Mesothelial cell of epicardium (in vitro differentiated cells): ENCODE measurements at regions not wholly inside any gene's neighbourhood (a gene's known extent, or its start where the extent isn't known, plus 50 kb on each side); places are given as distances from the start of the nearest gene placed in this dataset.

Experiments
- DNase-seq, 2 experiments: peaks; one replicate each; pipeline ENCODE4 v3.0.0; 2021; ENCODE audit warnings: low spot score in 2 of 2; ENCODE audit not compliant: unreplicated experiment in 2 of 2
- H3K27ac Mint-ChIP-seq: 2 replicates; pipeline ENCODE4 v1.8.0; 2021; ENCODE audit warnings: mixed read lengths
- H3K27me3 Mint-ChIP-seq: 2 replicates; pipeline ENCODE4 v1.8.0; 2021; ENCODE audit warnings: low read depth, mixed read lengths
- H3K36me3 Mint-ChIP-seq: 2 replicates; pipeline ENCODE4 v1.8.0; 2021; ENCODE audit warnings: mixed read lengths
- H3K4me1 Mint-ChIP-seq: 2 replicates; pipeline ENCODE4 v1.8.0; 2021; ENCODE audit warnings: mixed read lengths
- H3K4me3 Mint-ChIP-seq: 2 replicates; pipeline ENCODE4 v1.8.0; 2021; ENCODE audit warnings: mild to moderate bottlenecking, moderate library complexity, mixed read lengths
- H3K9me3 Mint-ChIP-seq: 2 replicates; pipeline ENCODE4 v1.8.0; 2021; ENCODE audit warnings: mixed read lengths
- TF ChIP-seq, protein P1 (sequence below): fragments of 200-600 bp; sonication (generic); IDR thresholded peaks from one replicate; pipeline ENCODE4 v1.5.0; 2021; ENCODE audit warnings: antibody characterized with exemption; ENCODE audit not compliant: unreplicated experiment

DNA sequence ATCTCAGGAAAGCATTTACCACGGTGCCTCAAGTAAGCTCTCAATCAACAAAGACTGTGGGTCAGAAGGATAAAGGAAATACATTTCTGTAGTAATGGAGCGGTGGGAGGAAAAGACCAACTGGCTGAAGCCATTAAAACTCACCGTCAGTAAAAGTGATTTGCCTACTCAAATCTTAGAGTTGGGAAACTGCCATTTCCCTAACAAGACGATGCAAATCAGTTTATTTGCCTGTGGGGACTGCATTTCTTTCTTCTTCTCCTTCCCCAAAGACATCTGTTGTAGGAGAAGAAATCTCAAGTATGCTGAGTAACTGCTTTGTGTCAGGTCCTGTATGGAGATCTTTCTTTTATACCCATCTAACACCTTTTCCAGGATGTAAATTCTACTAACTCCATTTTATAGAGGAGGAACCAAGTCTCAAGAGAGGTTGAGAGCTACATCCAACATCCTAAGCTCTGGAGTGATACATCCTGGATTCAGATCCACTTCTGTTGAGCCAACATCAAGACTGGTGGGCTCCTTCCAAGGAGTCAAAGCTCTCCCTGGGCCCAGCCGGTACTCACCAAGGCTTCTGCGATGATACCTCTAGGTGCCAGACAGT is 219.3 kb upstream of the FGGY start:
- Mint-ChIP-seq H3K36me3 (no peaks in the 10 kb centered on the region), H3K27me3 (no peaks in the 10 kb centered on the region), H3K4me3 (no peak overlapping the region), H3K4me1 (peaks cover 42% of the 10 kb centered on the region), H3K9me3 (no peaks in the 10 kb centered on the region), H3K27ac (peak overlapping the region; percentile 17)
- TF ChIP-seq, protein P1, sequence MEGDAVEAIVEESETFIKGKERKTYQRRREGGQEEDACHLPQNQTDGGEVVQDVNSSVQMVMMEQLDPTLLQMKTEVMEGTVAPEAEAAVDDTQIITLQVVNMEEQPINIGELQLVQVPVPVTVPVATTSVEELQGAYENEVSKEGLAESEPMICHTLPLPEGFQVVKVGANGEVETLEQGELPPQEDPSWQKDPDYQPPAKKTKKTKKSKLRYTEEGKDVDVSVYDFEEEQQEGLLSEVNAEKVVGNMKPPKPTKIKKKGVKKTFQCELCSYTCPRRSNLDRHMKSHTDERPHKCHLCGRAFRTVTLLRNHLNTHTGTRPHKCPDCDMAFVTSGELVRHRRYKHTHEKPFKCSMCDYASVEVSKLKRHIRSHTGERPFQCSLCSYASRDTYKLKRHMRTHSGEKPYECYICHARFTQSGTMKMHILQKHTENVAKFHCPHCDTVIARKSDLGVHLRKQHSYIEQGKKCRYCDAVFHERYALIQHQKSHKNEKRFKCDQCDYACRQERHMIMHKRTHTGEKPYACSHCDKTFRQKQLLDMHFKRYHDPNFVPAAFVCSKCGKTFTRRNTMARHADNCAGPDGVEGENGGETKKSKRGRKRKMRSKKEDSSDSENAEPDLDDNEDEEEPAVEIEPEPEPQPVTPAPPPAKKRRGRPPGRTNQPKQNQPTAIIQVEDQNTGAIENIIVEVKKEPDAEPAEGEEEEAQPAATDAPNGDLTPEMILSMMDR: no peak
- DNase-seq: no peak

DNA sequence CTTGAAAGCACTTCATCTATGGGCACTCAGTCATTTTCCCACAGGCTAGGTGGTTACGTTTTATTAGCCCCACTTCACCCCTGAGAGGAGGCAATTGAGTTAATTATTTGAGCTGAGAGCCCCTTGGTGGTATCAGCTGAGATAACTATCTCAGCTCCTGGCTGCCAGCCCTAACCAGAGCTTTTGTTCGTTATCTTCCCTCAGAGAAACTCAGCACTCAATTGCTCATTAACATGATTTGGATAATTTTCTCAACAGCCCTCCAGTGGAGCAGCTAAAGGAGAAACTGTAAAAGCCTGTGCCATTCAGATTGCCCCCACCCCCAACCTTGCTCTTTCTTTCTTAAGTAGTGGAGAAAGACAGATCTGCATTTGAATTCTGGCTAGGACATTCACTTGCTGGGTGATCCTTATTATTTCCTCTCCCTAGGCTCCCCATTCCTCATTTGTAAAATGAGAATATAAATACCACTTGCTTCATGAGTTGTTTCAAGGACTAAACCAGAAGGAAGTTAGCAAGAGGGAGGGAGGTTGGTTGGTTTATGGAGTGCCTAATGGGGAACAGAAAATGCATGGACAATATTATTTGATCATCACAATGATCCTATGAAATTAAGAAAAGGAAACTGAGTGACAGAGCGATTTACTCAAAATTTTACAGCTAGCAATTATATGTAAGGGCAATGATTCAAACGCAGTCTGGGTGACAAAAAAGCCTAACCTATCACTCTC is 218.7 kb upstream of the FGGY start:
- peaks cover 42% of the 10 kb centered on the region for H3K4me1 Mint-ChIP-seq
- no peaks in the 10 kb centered on the region for H3K36me3 Mint-ChIP-seq
- no peaks in the 10 kb centered on the region for H3K9me3 Mint-ChIP-seq
- no peak overlapping the region for H3K27ac Mint-ChIP-seq
- no peaks in the 10 kb centered on the region for H3K27me3 Mint-ChIP-seq
- H3K4me3 Mint-ChIP-seq: no peak overlapping the region
- no peak for DNase-seq
- TF ChIP-seq, protein P1: no peak

DNA sequence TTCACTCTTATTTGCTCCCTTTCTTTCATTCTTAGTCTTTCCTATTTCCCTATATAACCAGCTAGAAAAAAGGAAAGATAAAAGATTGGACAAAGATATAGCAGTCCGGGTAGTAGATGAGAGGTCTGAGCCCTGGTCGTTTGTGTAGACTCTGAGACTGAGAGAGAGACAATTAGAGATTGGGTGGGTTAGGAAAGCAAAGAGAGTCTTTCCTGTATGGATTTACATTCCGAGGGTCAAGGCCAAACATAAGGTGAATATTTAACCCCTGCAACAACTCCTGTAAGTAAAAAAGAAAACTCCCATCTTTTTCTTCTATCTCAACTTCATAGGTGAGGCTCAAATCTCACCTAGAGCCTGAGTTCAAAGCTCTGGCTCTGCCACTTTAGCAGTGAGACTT is 218.0 kb upstream of the FGGY start:
- H3K27ac Mint-ChIP-seq: no peak overlapping the region
- peaks cover 45% of the 10 kb centered on the region for H3K4me1 Mint-ChIP-seq
- H3K27me3 Mint-ChIP-seq: no peaks in the 10 kb centered on the region
- H3K36me3 Mint-ChIP-seq: no peaks in the 10 kb centered on the region
- H3K4me3 Mint-ChIP-seq: no peak overlapping the region
- TF ChIP-seq, protein P1: no peak
- no peaks in the 10 kb centered on the region for H3K9me3 Mint-ChIP-seq
- no peak for DNase-seq

DNA sequence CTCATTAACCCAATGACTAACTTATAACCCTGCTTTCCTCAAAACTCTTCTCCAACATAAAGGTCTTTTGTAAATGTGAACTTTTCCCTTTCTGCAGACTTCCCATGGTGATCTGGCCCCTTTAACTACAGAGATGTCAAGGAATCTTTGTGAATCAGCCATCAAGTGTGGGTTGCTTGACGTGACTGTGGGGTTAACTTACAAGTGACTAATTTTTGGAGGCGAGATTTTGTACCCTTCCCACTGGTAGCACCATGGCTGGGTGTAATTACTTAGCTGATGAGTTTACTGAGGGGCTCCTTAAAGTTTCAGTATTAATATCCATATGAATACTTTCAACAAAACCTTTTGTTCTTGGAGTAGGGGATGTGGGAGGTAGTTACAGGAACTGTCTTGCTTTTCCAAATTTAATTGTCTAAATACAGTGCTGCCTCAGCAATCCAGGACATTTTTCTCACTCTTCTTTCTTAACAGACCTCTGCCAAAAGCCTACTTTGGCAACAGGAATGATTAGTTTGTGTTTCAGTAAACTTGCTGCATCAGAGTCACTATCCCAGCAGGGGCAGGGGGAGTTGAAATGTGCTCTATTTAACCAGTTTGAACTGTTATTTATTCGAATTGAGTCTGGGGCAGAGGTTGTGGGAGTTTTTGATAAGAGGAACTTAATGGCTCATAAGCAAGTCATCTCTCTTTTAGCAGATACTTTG is 217.3 kb upstream of the FGGY start:
- Mint-ChIP-seq H3K4me3 (no peak overlapping the region), H3K4me1 (peaks cover 52% of the 10 kb centered on the region), H3K36me3 (no peaks in the 10 kb centered on the region), H3K27me3 (no peaks in the 10 kb centered on the region), H3K27ac (peak overlapping the region; percentile 43), H3K9me3 (no peaks in the 10 kb centered on the region)
- no peak for DNase-seq
- TF ChIP-seq, protein P1: no peak

DNA sequence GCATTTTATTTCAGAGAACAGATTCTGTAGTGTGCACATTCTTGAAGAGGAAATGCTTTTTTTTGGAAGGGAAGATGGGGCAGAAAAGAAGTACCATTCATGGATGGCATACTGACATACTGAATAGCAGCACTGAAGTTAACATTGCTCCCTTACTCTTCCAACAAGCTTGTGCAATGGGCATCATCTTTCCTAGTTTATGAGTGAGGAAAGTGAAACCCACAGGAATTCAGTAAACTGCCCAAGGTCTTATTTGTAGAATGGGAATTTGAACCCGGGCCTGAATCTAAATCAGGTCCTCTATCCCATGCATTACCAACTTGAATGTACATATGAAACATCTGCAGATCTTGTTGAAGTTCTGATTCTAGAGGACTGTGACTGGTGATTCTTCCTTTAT is 215.7 kb upstream of the FGGY start:
- Mint-ChIP-seq H3K36me3 (no peaks in the 10 kb centered on the region), H3K9me3 (no peaks in the 10 kb centered on the region), H3K27ac (no peak overlapping the region), H3K27me3 (no peaks in the 10 kb centered on the region), H3K4me1 (peaks cover 54% of the 10 kb centered on the region), H3K4me3 (no peak overlapping the region)
- DNase-seq: no peak
- TF ChIP-seq, protein P1: no peak
